ENCODE measurements at regions not wholly inside any gene's neighbourhood (a gene's known extent, or its start where the extent isn't known, plus 50 kb on each side); places are given as distances from the start of the nearest gene placed in this dataset.

DNA sequence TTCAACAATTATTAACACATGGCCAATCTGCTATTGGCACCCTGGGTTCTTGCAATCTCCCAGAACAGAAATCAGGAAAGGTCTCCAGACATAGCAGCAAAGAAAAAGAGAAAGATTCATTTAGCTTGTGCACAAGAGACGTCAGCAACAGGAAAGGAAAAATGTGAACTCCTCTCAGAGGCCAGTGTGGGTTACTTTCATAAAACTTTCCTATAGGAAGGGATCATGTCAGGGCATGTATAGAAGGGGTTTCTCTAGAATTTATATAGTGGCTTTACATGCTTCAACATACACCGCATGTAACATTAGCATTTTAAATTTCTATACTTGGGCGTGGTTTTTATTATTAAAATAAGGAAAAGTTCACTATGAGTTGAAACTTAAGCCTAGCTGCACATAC is 725.1 kb downstream of the SORCS1 start:
- TF ChIP-seq POLR2A (IDR thresholded peaks at IDR 0.05; ENCODE audit: low read depth): no peak
- TF ChIP-seq EP300 (IDR thresholded peaks at IDR 0.05): no peak
- TF ChIP-seq, protein P1, sequence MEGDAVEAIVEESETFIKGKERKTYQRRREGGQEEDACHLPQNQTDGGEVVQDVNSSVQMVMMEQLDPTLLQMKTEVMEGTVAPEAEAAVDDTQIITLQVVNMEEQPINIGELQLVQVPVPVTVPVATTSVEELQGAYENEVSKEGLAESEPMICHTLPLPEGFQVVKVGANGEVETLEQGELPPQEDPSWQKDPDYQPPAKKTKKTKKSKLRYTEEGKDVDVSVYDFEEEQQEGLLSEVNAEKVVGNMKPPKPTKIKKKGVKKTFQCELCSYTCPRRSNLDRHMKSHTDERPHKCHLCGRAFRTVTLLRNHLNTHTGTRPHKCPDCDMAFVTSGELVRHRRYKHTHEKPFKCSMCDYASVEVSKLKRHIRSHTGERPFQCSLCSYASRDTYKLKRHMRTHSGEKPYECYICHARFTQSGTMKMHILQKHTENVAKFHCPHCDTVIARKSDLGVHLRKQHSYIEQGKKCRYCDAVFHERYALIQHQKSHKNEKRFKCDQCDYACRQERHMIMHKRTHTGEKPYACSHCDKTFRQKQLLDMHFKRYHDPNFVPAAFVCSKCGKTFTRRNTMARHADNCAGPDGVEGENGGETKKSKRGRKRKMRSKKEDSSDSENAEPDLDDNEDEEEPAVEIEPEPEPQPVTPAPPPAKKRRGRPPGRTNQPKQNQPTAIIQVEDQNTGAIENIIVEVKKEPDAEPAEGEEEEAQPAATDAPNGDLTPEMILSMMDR (IDR thresholded peaks at IDR 0.05): no peak

All from esophagus muscularis mucosa (tissue), 4 donors.